HEK293T (cell line): ENCODE measurements at regions not wholly inside any gene's neighbourhood (a gene's known extent, or its start where the extent isn't known, plus 50 kb on each side); places are given as distances from the start of the nearest gene placed in this dataset.

Experiments used
- CTCF ChIA-PET: fragments of 350-600 bp; formaldehyde crosslinking; extraction: SDS; loops from one replicate; lab custom pipeline; 2021; ENCODE audit warnings: antibody characterized with exemption, inconsistent platforms; lab: Yijun Ruan, JAX
- POLR2A ChIA-PET: fragments of 350-600 bp; formaldehyde crosslinking; extraction: SDS; loops from one replicate; lab custom pipeline; 2020; ENCODE audit warnings: antibody characterized with exemption, inconsistent platforms; lab: Yijun Ruan, JAX
- DNase-seq: peaks from one replicate; pipeline ENCODE4 v3.0.0; 2012; ENCODE audit warnings: mixed read lengths; ENCODE audit errors: extremely low spot score
- ARNT ChIP-seq: fragments of 450-650 bp; IDR thresholded peaks from 2 replicates; pipeline ENCODE4 v1.6.1; 2017; ENCODE audit warnings: mild to moderate bottlenecking
- BHLHE40 ChIP-seq: fragments of 450-650 bp; IDR thresholded peaks from 2 replicates; pipeline ENCODE4 v1.6.1; 2016; ENCODE audit warnings: mild to moderate bottlenecking, moderate library complexity, borderline replicate concordance
- CTBP1 ChIP-seq: fragments of 450-650 bp; IDR thresholded peaks from 2 replicates; pipeline ENCODE4 v1.6.1; 2016; ENCODE audit warnings: borderline replicate concordance
- ELF4 ChIP-seq: fragments of 450-650 bp; IDR thresholded peaks from 2 replicates; pipeline ENCODE4 v1.6.1; 2017; ENCODE audit warnings: antibody characterized with exemption
- FOXA1 ChIP-seq: fragments of 450-650 bp; IDR thresholded peaks from 2 replicates; pipeline ENCODE4 v1.6.1; 2016; ENCODE audit warnings: mild to moderate bottlenecking
- FOXK2 ChIP-seq: fragments of 450-650 bp; IDR thresholded peaks from 2 replicates; pipeline ENCODE4 v1.6.1; 2016; ENCODE audit warnings: mild to moderate bottlenecking
- FOXM1 ChIP-seq: fragments of 450-650 bp; IDR thresholded peaks from 2 replicates; pipeline ENCODE4 v1.6.1; 2017; ENCODE audit warnings: mild to moderate bottlenecking, borderline replicate concordance
- HDGF ChIP-seq: fragments of 450-650 bp; IDR thresholded peaks from 2 replicates; pipeline ENCODE4 v1.6.1; 2017; ENCODE audit warnings: antibody characterized with exemption, borderline replicate concordance
- L3MBTL2 ChIP-seq: fragments of 450-650 bp; conservative IDR thresholded peaks from 2 replicates; pipeline ENCODE4 v1.6.1; 2016; ENCODE audit warnings: mild to moderate bottlenecking
- LEF1 ChIP-seq: fragments of 450-650 bp; IDR thresholded peaks from 2 replicates; pipeline ENCODE4 v1.6.1; 2017; ENCODE audit warnings: mild to moderate bottlenecking, borderline replicate concordance
- NFRKB ChIP-seq: fragments of 450-650 bp; IDR thresholded peaks from 2 replicates; pipeline ENCODE4 v1.6.1; 2016; ENCODE audit warnings: mild to moderate bottlenecking, moderate library complexity
- SP1 ChIP-seq: fragments of 450-650 bp; IDR thresholded peaks from 2 replicates; pipeline ENCODE4 v1.6.1; 2017
- SUZ12 ChIP-seq: fragments of 450-650 bp; IDR thresholded peaks from 2 replicates; pipeline ENCODE4 v1.6.1; 2016; ENCODE audit warnings: mild to moderate bottlenecking
- TARDBP ChIP-seq: fragments of 450-650 bp; IDR thresholded peaks from 2 replicates; pipeline ENCODE4 v1.6.1; 2016
- ZNF384 ChIP-seq: fragments of 450-650 bp; IDR thresholded peaks from 2 replicates; pipeline ENCODE4 v1.6.1; 2016
- TF ChIP-seq, protein P1 (sequence below): fragments of 450-650 bp; IDR thresholded peaks from 2 replicates; pipeline ENCODE4 v1.6.1; 2016

GRCh38 chr14:96737881-96738280, 59.3 kb upstream of the VRK1 start:
- no peak for TF ChIP-seq ELF4
- no peak for TF ChIP-seq NFRKB
- TF ChIP-seq LEF1 = no peak
- TF ChIP-seq FOXA1 = no peak
- no peak for TF ChIP-seq HDGF
- TF ChIP-seq FOXM1 = no peak
- TF ChIP-seq L3MBTL2 = no peak
- no peak for TF ChIP-seq BHLHE40
- TF ChIP-seq, protein P1, sequence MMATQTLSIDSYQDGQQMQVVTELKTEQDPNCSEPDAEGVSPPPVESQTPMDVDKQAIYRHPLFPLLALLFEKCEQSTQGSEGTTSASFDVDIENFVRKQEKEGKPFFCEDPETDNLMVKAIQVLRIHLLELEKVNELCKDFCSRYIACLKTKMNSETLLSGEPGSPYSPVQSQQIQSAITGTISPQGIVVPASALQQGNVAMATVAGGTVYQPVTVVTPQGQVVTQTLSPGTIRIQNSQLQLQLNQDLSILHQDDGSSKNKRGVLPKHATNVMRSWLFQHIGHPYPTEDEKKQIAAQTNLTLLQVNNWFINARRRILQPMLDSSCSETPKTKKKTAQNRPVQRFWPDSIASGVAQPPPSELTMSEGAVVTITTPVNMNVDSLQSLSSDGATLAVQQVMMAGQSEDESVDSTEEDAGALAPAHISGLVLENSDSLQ = no peak
- no peak for TF ChIP-seq TARDBP
- TF ChIP-seq CTBP1 = no peak
- no peak for TF ChIP-seq FOXK2
- no peak for TF ChIP-seq SUZ12
- POLR2A ChIA-PET = no interaction called here
- DNase-seq = no peak
- CTCF ChIA-PET = no interaction called here

- DNase-seq = no peak
- POLR2A ChIA-PET = no interaction called here
- CTCF ChIA-PET = interaction anchor here (0.7 to 1.3 kb wide), 2 partner anchors 9 to 150 kb away, joined by 4 to 7 read pairs; no protein-coding TSS in a partner anchor
- TF ChIP-seq BHLHE40 (no peak), FOXK2 (no peak), ARNT (no peak), TARDBP (no peak), NFRKB (no peak), CTBP1 (no peak)
- TF ChIP-seq, protein P1 = no peak
These were observed 57.8 kb upstream of the VRK1 start for GRCh38 chr14:96739200-96739910.

DNA sequence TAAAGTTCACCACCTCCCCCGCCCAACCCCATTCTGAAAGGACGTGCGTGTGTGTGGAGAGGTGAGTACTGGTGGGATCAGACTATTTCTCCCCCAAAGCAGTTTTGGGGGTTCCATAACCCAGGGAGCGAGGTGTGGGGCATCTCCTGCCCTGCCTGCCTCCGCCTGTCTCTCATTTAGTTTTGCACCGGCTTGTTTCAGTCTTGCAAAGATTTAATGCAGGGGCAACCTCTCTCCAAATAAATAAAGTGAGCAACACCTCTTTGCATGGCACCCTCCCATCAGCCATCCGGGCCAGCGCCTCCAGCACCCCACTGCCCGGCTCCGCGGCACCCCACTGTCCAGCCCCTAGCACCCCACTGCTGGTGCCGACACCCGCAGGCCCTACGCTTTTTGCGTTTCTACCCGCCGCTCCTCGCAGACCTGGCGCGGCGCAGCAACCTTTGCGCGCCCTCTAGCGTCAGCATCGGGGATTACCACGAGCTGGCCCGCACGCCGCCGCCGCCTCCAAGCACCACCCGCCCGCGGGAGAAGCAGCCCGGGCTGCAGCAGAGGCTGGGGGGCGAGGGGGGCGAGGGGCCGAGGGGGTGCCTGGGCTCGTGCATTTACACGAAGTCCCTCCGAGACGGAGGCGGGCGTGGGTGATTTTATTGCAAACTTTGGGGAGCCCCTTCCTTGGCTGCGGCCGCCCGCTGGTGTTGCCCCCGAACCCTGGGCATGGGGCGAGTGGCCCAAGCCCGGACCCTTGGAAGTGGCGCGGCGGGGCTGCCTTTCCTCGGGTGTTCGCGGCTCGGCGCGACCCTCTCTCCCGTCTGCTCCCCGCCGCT, 55.8 kb upstream of the VRK1 start:
- DNase-seq = peak; percentile 83
- POLR2A ChIA-PET = interaction anchor here (0.6 kb wide), 1 partner anchor 83 kb away, joined by 3 read pairs; no protein-coding TSS in a partner anchor
- CTCF ChIA-PET = interaction anchor here (0.6 to 1.3 kb wide), 8 partner anchors 13 to 499 kb away, joined by 3 to 6 read pairs (median 3); no protein-coding TSS in a partner anchor
- TF ChIP-seq, protein P1 = no peak
- TF ChIP-seq ZNF384 = no peak

DNA sequence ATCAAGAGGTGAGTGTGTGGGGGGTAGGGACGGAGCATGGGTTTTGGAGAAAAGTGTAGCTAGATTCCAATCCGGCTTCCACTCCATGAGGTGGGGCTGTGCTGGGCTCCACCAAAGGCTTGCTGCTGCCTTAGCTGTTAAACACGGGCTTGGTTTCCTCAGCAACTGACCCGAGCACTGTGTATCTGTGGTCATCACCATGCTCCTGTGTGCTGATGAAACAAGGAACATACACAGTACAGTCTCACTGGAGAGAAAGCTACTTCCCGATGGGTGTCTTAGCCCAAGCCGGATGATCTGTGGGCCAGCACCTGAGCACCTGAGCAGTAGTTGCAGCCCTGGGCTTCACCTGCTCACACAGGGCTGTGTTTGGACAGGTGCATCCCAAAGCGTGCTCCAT, 52.9 kb upstream of the VRK1 start:
- TF ChIP-seq FOXA1 (no peak), FOXK2 (no peak), BHLHE40 (no peak), HDGF (no peak), NFRKB (no peak), FOXM1 (no peak), SP1 (no peak)
- TF ChIP-seq, protein P1 = no peak
- no peak for DNase-seq
- CTCF ChIA-PET = interaction anchor here (0.6 kb wide), 2 partner anchors 154 to 1104 kb away, joined by 3 read pairs; no protein-coding TSS in a partner anchor
- POLR2A ChIA-PET = no interaction called here

DNA sequence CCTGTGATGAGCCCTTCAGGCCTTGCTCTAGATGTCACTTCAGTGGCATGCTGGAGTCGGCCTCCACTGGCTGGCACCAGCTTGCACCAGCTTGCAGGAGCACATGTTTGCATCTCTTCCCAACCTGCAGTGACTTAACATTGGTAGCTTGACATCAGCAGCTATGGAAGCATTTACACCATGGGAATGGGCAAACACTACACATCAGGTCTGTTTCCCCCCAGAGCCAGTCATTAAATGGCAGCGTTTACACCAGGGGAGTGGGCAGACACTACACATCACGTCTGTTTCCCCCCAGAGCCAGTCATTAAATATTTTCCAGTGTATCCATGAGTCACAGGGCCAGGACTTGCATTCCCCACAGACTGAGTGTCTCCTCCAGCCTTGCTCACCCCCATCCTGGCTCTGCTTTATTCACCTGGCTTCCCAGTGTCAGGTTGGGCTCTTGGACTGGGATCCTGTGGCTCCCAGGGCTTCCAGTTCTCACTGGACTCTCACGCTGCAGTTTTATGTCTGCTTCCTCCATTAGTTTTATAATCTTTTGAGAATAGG, 51.6 kb upstream of the VRK1 start:
- TF ChIP-seq SP1 (no peak), CTBP1 (no peak)
- CTCF ChIA-PET = no interaction called here
- no peak for DNase-seq
- POLR2A ChIA-PET = no interaction called here

DNA sequence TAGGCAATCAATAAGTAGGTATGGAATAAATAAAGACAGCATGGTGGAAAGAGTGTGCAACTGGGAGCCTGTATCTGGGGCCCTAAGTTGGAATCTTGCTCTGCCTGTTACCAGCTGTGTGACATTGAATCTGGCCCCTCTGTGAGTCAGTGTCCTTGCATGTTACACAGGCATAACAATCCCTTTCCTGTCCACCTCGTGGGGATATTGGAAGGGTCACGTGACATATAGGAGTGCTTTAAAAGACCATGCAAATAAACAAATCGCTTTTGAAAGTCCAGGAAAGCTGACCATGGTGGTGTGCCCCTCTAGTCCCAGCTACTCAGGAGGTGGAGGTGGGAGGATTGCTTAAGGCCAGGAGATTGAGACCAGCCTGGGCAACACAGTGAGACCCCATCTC, 51.1 kb upstream of the VRK1 start:
- CTCF ChIA-PET = no interaction called here
- POLR2A ChIA-PET = no interaction called here
- no peak for TF ChIP-seq SP1
- no peak for TF ChIP-seq CTBP1
- no peak for TF ChIP-seq ARNT
- TF ChIP-seq FOXM1 = no peak
- no peak for TF ChIP-seq SUZ12
- no peak for TF ChIP-seq LEF1
- no peak for TF ChIP-seq FOXA1
- TF ChIP-seq ELF4 = no peak
- no peak for TF ChIP-seq TARDBP
- TF ChIP-seq, protein P1 = no peak
- TF ChIP-seq FOXK2 = no peak
- no peak for DNase-seq
